GM21825 (cell line): ENCODE measurements at regions not wholly inside any gene's neighbourhood (a gene's known extent, or its start where the extent isn't known, plus 50 kb on each side); places are given as distances from the start of the nearest gene placed in this dataset.
"Not testable (repeated sequence)": the region's sequence is repeated elsewhere in the genome, so short reads cannot be mapped to it uniquely, and the experiment has no call there.

ENCODE experiments used
- ATAC-seq: cut with Tn5 transposase; IDR thresholded peaks from one replicate; pipeline ENCODE4 v1.9.1; 2021; ENCODE audit warnings: mild to moderate bottlenecking, moderate library complexity; ENCODE audit not compliant: unreplicated experiment

DNA sequence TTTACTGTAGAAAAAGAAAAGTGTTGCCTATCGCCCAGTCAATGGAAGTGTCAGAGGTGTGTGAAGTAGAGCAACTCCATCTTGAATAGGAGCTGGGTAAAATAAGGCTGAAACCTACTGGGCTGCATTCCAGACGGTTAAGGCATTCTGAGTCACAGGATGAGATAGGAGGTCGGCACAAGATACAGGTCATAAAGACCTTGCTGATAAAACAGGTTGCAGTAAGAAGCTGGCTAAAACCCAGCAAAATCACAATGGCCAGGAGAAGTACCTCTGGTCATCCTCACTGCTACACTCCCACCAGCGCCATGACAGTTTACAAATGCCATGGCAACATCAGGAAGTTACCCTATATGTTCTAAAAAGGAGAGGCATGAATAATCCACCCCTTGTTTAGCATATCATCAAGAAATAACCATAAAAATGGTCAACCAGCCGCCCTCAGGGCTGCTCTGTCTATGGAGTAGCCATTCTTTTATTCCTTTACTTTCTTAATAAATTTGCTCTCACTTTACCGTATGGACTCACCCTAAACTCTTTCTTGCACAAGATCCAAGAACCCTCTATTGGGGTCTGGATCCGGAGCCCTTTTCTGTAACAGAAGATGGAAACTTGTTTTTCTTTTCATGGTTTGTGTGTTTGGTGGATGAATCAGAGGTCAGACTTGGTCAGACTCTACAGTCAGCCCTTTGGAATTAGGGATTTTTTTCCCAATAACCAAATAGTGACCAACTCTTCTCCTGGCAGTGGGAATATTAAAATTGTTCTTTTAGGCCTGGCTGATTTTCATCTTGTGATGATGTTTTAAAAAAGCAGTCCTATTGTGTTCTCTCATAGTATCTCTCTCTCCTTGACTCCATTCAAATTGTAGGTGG is 252.9 kb upstream of the ACTBL2 start:
- ATAC-seq, result not testable (repeated sequence)

DNA sequence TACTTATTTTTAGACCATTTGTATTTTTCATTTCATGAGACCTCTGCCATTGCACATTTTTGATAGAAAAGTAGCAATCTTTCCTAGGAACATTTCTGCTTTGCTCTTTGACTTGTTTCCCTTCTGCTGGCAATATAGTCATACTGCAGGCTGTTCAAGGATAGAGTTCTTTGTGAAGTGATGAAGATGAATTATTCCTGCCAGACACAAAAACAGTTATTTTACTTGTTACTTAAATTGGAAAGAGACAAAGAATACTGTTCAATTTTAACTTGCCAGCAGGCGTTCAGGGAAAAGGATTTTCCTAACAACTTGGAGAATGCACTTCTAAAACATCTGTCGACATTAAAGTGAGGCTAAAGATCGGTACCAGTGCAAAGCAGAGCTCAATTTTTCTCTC is 251.7 kb upstream of the ACTBL2 start:
- no peak for ATAC-seq

DNA sequence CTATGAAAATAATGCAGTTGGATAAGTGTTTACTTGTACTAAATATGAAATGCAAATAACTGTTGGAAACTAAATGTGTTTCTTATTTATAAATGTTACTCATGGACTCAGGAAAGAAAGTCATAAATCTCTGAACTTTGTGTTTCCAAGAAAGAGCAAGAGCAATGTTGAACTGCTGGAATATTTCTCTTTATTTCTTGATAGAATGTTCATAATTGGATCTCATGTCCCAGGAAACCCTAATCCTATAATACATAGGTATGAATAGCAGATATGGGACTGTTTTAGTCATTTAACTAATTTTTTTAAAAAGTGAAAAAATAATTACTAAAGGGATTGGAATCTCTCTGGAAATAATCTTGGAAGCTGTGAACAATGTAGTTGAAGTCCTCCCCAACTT is 245.0 kb upstream of the ACTBL2 start:
- ATAC-seq, result no peak

DNA sequence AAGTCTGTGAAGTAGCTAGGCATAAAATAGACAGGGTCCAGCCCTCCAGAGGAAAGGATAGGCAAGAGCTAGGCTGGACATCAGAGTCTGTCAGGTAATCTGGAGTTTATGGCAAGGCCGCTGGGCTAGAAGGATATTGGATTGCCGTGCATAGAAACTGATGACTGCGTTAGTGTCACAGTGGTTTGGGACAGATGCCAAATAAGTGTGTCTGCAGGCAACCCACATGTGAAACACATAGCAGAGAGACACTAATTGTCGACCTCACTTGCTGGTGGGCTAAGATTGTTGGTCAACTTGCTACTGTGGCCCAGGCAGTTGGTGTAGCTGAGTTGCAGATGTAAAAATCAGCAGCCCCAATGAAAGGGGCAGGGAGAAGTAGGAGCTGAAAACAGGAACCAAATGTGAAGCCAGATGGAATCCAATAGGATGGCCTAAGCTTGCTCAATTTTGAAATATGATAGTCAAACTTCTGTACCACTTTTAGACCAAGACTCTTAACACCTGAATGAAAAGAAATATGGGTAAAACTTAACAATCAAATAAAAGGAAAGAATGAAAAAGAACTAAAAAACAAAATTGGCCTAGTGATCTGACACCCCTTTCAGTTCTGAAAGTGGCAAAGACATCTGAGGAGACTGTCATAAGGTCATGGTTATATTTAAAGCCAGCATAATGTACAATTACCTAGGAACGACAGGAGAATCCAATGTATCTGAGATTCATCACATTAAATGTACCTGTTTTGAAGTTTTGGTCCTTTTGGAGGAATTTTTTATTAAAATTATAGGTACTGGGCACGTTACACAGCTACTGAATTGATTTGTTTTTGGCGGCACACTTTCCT is 243.3 kb upstream of the ACTBL2 start:
- no peak for ATAC-seq

DNA sequence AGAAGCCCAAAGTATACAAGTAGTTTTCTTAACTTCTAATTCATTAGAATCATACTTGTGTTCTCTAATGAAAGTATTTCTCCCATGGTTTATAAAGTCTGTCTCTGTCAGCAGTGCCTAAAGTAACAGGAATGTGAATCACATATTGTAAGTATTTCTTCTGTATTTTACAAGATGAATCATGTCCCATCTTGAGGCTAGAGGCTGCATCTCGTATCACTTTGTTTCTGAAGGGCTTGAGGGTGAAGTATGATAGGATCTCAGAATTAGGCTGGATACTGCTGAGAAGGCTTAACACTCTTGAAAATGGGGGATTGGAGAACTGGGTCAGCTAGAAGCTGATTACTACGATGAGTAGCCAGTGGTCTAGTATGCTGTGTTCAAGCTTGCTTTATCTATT is 242.2 kb upstream of the ACTBL2 start:
- ATAC-seq, result no peak

DNA sequence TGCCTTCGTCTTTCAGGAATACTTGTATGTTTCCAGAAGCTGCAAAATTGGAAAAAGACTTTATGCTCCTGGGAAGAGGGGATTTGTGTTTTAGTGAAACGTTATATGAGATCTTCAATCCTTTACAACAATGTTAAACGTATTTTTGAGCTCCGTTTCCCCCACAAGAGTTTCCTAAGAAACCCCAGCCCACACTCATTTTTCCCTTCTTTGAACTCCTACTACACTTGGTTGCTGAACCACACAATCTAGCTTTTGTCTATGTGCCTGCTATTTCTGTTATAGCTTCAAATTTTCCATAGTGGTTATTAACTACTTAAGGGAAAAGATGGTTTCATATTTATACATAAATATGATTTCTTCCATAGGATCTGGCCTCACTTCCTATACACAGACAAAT is 238.6 kb upstream of the ACTBL2 start:
- no peak for ATAC-seq

DNA sequence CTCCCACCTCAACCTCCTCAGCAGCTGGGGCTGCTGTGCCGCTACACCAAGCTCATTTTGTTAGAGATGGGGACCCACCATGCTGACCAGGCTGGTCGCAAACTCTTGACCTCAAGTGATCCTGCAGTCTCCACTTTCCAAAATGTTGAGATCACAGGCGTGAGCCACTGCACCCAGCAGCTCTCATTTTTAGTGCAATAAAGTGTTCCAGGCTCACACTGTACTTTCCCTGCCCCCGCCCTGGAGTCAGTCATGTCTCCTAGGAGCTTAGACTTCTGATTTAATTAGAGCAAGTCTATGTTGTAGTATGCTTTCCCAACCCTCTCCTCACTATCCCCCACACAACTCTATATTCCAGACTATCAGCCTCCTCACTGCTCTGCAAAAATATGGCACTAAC is 238.0 kb upstream of the ACTBL2 start:
- no peak for ATAC-seq

DNA sequence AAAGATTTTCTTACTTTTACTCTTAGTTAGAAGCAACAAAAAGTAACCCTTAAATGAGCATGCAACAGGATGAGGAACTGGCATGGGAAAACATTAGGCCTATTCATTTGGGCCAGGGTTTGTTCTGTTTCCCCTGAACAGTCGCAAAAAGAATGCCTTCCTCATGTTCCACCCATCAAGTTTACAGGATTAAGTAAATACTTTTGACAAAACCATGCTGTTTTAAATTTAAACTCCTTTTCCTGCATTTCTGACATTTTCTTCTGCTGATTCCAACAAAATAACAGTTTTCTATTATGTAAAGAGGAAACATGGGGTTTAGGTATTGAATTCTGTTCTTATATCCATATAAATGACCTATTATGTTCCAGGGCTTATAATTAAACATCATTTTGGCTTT is 236.6 kb upstream of the ACTBL2 start:
- ATAC-seq, result no peak

DNA sequence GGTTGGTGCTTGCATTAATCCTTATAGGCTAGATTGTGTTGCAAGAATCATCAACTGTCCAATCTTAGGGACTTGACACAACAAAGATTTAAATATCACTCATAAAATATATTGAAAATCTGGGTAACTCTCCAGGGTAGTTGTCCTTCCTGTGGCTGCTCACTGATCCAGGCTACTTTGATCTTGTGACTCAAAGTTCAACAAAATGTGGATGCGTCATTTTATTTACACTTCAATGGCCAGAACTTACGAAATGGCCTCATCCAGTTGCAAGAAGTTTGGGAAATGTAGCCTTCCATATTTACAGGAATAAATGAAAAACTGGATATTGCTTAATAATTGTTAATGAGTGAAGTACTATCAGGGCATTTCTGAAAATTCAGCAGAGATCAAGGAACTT is 235.5 kb upstream of the ACTBL2 start:
- no peak for ATAC-seq

DNA sequence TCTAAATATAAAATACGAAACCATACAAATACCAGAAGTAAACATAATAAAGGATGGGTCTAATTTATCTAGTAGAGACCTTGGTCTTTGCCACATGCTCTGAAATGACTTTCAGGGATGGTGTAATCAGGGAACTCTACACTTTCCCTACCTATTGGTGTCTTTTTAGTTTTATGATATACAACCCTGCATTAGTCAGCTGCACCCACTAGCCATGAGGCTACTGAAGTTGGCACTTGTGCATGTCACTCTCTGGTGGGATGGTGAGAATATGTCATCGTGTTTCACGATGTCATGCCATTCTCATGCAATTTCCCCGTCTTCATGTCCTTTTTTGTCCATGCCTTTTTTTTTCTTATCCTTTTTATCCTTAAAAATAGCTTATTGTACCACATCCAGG is 234.9 kb upstream of the ACTBL2 start:
- no peak for ATAC-seq

DNA sequence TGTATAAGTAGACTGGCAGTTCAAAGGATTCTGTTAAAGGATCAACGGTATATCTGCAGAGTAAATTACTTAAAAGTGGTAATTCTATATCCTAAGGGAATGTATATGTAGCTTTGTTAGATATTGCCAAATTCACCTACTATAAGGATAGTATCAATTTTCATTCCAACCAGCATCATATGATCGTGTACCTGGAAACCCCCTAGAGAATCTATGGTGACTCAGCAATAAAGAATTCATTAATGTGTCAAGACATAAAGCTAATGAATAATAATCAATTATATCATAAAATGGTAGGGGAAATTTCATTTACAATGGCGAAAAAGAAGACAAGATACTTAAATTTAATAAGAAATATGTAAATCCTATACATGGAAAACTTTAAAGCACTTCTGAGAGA is 234.1 kb upstream of the ACTBL2 start:
- no peak for ATAC-seq

DNA sequence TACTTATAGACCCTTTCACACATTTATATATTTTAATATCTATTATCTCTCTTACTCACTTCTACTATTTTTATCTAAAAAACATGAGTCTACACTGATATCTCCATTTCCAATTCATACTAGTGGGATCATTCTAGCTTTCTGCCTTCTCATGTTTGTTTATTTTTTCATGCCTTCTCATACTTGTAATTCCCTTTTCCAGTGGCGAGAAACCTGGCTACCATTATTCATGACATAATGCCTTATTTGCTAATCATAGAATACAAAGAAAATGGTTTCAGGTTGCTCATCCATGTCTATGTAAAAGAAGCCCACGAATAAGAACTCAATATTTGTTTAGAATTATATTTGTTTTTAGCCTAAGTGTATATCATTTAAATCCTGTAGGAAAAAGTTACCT is 232.7 kb upstream of the ACTBL2 start:
- no peak for ATAC-seq

DNA sequence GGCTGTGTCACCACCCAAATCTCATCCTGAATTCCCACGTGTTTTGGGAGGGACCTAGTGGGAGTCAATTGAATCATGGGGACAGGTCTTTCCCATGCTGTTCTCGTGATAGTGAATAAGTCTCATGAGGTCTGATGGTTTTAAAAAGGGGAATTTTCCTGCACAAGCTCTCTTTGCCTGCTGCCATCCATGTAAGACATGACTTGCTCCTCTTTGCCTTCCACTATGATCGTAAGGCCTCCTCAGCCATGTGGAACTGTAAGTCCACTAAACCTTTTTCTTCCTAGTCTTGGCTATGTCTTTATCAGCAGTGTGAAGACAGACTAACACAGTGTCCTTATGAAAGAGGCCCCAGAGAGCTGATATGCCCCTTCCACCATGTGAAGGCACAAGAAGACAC is 230.9 kb upstream of the ACTBL2 start:
- not testable (repeated sequence) for ATAC-seq

DNA sequence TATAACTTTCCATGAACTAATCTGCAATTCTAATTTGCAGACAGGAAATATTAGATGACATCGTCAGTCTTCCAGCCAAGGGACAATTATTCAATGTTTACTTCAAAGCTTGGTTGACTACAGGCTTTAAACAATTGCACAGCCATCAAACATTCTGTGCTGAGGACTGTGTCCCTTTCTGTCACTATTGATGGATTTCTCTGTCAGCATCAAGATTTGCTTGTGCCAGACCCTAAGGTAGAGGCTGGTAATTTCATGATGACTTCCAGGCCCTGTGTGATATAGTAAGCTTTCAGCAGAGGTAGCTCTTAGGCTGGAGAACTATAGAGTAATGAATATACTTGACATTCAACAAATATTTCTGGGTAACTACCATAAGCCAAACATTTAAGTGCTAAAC is 229.3 kb upstream of the ACTBL2 start:
- ATAC-seq, result no peak

DNA sequence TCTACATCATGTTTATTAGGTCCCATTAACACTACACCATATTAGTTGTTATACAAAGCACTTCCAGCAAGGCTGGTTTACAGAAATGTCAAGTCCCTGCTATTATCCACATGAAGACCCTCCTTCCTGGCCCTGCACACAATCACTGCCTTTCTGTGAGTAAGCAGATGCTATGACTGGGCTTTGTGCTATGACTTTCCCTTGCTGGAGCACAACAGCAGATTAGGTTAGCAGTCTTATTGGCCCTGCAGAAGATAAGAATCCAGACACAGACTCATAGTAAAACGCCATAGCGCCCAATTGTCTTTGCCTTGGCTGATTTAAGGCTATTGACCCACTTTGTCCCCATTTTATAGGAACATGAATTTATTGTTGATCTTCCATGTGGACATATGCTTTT is 228.9 kb upstream of the ACTBL2 start:
- no peak for ATAC-seq

DNA sequence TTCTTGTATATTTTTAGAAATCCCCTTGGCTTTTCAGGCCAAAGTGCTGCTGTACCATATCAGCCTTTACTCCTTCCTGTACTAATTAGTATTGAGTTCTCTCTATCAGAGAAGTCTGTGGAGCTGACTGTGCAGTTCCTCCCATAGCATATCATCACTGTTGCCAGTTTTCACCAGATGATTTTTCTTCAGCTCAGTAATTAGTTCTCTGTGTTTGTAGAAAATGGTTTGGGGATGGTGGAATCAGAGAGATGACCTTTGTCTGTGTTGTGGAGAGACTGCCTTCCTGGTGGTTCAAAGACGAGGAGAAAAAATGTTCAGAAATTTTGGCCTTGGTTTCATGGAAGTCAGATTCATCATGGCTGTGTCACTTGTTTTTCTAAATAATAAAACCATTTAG is 227.5 kb upstream of the ACTBL2 start:
- ATAC-seq, result no peak

DNA sequence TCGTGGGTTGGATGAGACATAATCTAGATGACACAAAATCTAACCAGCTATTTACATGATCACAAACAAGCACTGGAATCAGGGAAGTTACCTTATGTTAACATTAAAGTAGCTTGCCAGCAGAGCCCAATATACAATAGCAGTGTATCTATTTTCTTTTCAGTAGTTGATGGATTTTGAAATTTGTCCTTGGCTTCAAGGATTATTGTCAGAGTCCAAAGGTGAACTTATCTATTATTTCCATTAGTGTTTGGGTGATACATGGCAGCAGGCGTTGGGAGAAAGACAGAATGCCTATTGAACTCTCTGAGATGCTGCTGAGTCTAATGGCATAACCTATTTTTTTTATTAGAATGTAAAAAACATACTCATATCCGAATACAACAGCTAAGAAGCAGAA is 223.2 kb upstream of the ACTBL2 start:
- no peak for ATAC-seq

DNA sequence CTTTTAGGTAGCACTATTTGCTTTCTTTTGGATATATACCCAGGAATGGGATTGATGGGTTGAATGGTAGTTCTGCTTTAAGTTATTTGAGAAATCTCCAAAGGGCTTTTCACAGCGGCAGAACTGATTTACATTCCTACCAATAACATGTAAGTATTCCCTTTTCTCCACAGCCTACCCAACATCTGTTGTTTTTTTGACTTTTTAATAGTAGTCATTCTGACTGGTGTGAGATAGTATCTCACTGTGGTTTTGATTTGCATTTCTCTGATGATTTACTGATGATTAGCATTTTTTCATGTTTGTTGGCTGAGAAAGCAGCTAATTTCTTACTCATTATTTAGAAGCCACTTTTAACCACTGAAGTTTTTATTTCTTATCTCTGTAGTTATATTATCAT is 221.1 kb upstream of the ACTBL2 start:
- no peak for ATAC-seq

DNA sequence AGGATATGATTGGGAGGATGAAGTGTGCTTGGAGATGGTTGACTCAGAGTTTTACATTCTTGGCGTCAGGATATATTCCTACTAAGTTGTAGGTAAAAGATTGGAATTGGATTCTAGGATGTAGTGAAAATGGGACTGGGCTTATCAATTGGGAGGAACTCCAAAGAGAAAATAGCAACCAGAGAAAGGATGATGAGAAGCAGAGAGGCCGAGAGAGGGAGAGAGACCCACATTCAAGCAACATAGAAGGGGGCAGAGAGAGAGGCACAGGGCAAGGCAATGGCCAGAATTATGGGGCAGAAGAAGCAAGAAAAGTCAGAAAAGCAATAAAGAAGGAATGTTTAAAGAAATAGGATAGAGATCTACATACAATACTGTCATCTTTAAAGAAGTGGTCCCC is 217.9 kb upstream of the ACTBL2 start:
- no peak for ATAC-seq

DNA sequence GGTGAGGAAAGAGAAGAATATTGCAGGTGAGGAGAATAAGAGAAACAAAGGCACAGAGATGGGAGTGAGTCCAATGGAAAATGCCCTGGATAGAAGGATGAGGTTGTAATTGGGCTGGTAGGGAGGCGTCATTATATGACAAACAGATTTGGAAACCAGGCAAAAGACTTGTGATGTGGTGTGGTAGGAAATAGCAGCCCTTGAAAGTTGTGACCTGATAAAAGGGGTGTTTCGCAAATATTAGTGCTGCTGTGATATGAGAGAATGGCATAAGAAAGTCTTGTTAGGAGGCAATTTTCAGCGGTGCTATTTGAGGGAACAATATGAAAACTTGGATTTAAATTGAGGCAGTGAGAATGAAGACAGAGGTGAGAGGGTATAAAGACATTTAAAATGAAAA is 217.5 kb upstream of the ACTBL2 start:
- no peak for ATAC-seq

DNA sequence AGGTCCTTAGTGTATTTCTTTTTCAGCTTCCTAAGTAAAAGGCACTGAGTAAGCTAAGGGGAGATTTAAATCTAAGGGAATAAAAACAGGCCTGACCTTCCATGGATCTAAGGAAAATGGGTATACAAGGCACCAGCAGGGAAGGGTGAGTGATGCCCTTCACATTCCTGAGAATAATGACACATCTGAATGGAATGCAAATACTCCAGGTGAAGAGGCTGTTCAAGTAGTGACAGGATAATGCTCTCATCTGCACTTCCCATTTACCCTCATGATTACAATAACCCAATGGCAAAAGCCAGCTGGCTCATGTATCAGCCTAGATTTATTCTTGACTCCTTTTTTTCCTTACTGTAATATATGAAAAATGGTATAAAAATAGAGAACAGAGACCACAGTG is 216.2 kb upstream of the ACTBL2 start:
- no peak for ATAC-seq

DNA sequence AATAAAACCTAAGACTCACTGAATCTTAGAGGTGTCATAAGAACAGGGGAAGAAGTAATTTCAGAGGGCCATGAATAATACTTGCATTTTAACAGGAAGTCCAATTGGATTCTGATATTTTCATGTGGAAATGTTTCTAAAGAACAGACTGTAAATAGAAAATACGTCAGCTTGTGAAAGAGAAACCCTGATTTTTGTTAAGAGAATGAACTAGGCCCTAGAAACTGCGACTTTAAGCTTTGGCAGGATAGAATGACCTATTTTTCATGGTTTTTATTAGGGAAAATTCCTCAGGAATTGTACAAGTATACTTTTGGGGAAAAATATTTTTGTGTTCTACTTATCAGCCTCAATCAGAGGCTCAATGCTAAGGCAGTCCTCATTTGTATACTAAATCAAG is 215.5 kb upstream of the ACTBL2 start:
- ATAC-seq, result no peak
